GM12878 (cell line): ENCODE measurements at regions not wholly inside any gene's neighbourhood (a gene's known extent, or its start where the extent isn't known, plus 50 kb on each side); places are given as distances from the start of the nearest gene placed in this dataset.

Experiments
- ATAC-seq: fragments of 200-7000 bp; cut with Tn5 transposase; 3 replicates; pipeline ENCODE4 v1.9.1; 2020; ENCODE audit warnings: mild to moderate bottlenecking, moderate library complexity
- BruUV-seq: library from RNA; stranded (reverse); fragments of 400-500 nt; replicated peaks from 2 replicates; lab custom pipeline; 2021; lab: Mats Ljungman, UMichigan
- CTCF ChIA-PET: fragments of 300-600 bp; sonication (Branson Sonifier 250); formaldehyde crosslinking; extraction: SDS; loops from one replicate; lab custom pipeline; 2021; ENCODE audit warnings: inconsistent platforms; lab: Yijun Ruan, JAX
- POLR2A ChIA-PET: fragments of 350-600 bp; formaldehyde crosslinking; extraction: SDS; loops from one replicate; lab custom pipeline; 2021; ENCODE audit warnings: inconsistent platforms; lab: Charles Lee
- RAD21 ChIA-PET: fragments of 300-600 bp; sonication (Branson Sonifier 250); formaldehyde crosslinking; loops from one replicate; lab custom pipeline; 2023; ENCODE audit warnings: antibody characterized with exemption; ENCODE audit not compliant: unreplicated experiment; lab: Charles Lee
- SMC1A ChIA-PET: fragments of 300-600 bp; sonication (Branson Sonifier 250); formaldehyde crosslinking; loops from one replicate; lab custom pipeline; 2023; ENCODE audit not compliant: unreplicated experiment, uncharacterized antibody; lab: Charles Lee
- DNase-seq: peaks from one replicate; pipeline ENCODE4 v3.0.0-alpha.2; 2011; ENCODE audit warnings: low read depth, low spot score
- FAIRE-seq: peaks from 3 replicates; lab custom pipeline; 2011; peaks lifted over from hg19 to GRCh38; lab: Jason Lieb, UNC
- H2AFZ ChIP-seq: 2 replicates; pipeline ENCODE4 v1.6.0; 2011; ENCODE audit warnings: low read depth, low read length, control low read depth; ENCODE audit not compliant: control insufficient read depth
- H3K27ac ChIP-seq: 2 replicates; pipeline ENCODE4 v1.5.1; 2011; ENCODE audit warnings: control low read depth; ENCODE audit not compliant: control insufficient read depth, insufficient read depth
- H3K27me3 ChIP-seq, 2 experiments: replicated peaks in 1 of 2; 2 replicates each; pipeline versions ENCODE4 v1.6.0 to v1.6.1; 2011; ENCODE audit warnings: low read length in 1 of 2; ENCODE audit not compliant: control insufficient read depth in 2 of 2, insufficient read depth in 2 of 2
- H3K36me3 ChIP-seq, 2 experiments: 2 replicates each; pipeline ENCODE4 v1.5.1; 2011; ENCODE audit warnings: low read length in 1 of 2; ENCODE audit not compliant: control insufficient read depth in 2 of 2, insufficient read depth in 2 of 2
- H3K4me1 ChIP-seq: 2 replicates; pipeline ENCODE4 v1.6.1; 2011; ENCODE audit warnings: mild to moderate bottlenecking, low read length, moderate library complexity, mixed read lengths; ENCODE audit not compliant: control insufficient read depth, insufficient read depth
- H3K4me2 ChIP-seq: 2 replicates; pipeline ENCODE4 v1.6.0; 2011; ENCODE audit warnings: control low read depth; ENCODE audit not compliant: control insufficient read depth, insufficient read depth
- H3K4me3 ChIP-seq: fragments of 200-600 bp; sonication (generic); 2 replicates; pipeline ENCODE4 v1.5.1; 2016
- H3K79me2 ChIP-seq: 2 replicates; pipeline ENCODE4 v1.6.0; 2011; ENCODE audit warnings: low read length; ENCODE audit not compliant: control insufficient read depth, insufficient read depth
- H3K9ac ChIP-seq: 2 replicates; pipeline ENCODE4 v1.8.0; 2011; ENCODE audit warnings: low read length, control low read depth, mixed read lengths; ENCODE audit not compliant: control insufficient read depth, insufficient read depth
- H3K9me3 ChIP-seq: replicated peaks from 3 replicates; pipeline ENCODE4 v1.5.1; 2011; ENCODE audit warnings: mild to moderate bottlenecking, low read length; ENCODE audit not compliant: control insufficient read depth, insufficient read depth
- H4K20me1 ChIP-seq: 2 replicates; pipeline ENCODE4 v1.6.0; 2011; ENCODE audit not compliant: control insufficient read depth, insufficient read depth
- ATF7 ChIP-seq: fragments of 450-650 bp; IDR thresholded peaks from 2 replicates; pipeline ENCODE4 v1.6.1; 2016; ENCODE audit warnings: low read depth, mild to moderate bottlenecking
- BACH1 ChIP-seq: fragments of 450-650 bp; IDR thresholded peaks from 2 replicates; pipeline ENCODE4 v1.6.1; 2017; ENCODE audit warnings: mild to moderate bottlenecking, borderline replicate concordance
- CEBPZ ChIP-seq: fragments of 150-350 bp; IDR thresholded peaks from 2 replicates; pipeline ENCODE4 v1.6.1; 2016; ENCODE audit warnings: low read depth, low read length
- CHD2 ChIP-seq: IDR thresholded peaks from 2 replicates; pipeline ENCODE4 v1.6.1; 2011; ENCODE audit warnings: low read depth, low read length, improper control_type of control experiment, borderline replicate concordance
- ETV6 ChIP-seq, 2 experiments: fragments of 450-650 bp in 1 of 2; IDR thresholded peaks in 1 of 2; conservative IDR thresholded peaks in 1 of 2; 2 replicates each; pipeline ENCODE4 v1.6.1; 2014; ENCODE audit warnings: antibody characterized with exemption in 1 of 2, borderline replicate concordance in 1 of 2, low read depth in 1 of 2, mild to moderate bottlenecking in 1 of 2, moderate library complexity in 1 of 2
- MYC ChIP-seq: IDR thresholded peaks from 2 replicates; pipeline ENCODE4 v1.6.1; 2011; ENCODE audit warnings: mild to moderate bottlenecking, low read length, moderate library complexity, inconsistent platforms; ENCODE audit not compliant: insufficient read depth, insufficient replicate concordance, insufficient read length, severe bottlenecking
- NR2C2 ChIP-seq: IDR thresholded peaks from 2 replicates; pipeline ENCODE4 v1.6.1; 2011; ENCODE audit warnings: borderline replicate concordance, low read depth; ENCODE audit not compliant: control insufficient read depth, insufficient read length
- SREBF1 ChIP-seq: IDR thresholded peaks from 2 replicates; pipeline ENCODE4 v1.6.1; 2012; ENCODE audit warnings: mild to moderate bottlenecking, low read length
- SREBF2 ChIP-seq: IDR thresholded peaks from 2 replicates; pipeline ENCODE4 v1.6.1; 2012; ENCODE audit warnings: mild to moderate bottlenecking, low read length
- TCF7 ChIP-seq: IDR thresholded peaks from 2 replicates; pipeline ENCODE4 v1.6.1; 2014; ENCODE audit warnings: antibody characterized with exemption, borderline replicate concordance
- YBX1 ChIP-seq: fragments of 450-650 bp; IDR thresholded peaks from 2 replicates; pipeline ENCODE4 v1.6.1; 2016; ENCODE audit warnings: antibody characterized with exemption
- ZBTB11 ChIP-seq: fragments of 450-650 bp; formaldehyde crosslinking; IDR thresholded peaks from 2 replicates; pipeline ENCODE4 v1.5.0; 2022; ENCODE audit warnings: mild to moderate bottlenecking, missing genetic modification characterization
- ZBTB33 ChIP-seq: fragments of 450-650 bp; IDR thresholded peaks from 2 replicates; pipeline ENCODE4 v1.6.1; 2017; ENCODE audit warnings: mild to moderate bottlenecking
- WGBS: methylation state at CpG from one replicate; pipeline ENCODE4 v1.1.6; 2016; ENCODE audit warnings: low lambda C conversion rate; ENCODE audit not compliant: insufficient replicate concordance, insufficient coverage; ENCODE audit errors: missing lambda C conversion rate; 5-methylcytosine and 5-hydroxymethylcytosine counted together
- in situ Hi-C: fragments of 300-500 bp; cut with MboI; formaldehyde crosslinking; loops from 9 replicates; pipeline ENCODE4 v1.14.3; 2018; ENCODE audit warnings: mixed read lengths
- intact Hi-C: fragments of 100-400 bp; cut with micrococcal nuclease; formaldehyde crosslinking; loops from one replicate; pipeline ENCODE4 v1.14.2; 2022; ENCODE audit not compliant: unreplicated experiment

GRCh38 chr2:145654156-145654555 lies 1134.2 kb upstream of the ZEB2 start:
- Histone ChIP-seq H3K4me1 (no peaks in the 10 kb centered on the region), H2AFZ (no peak overlapping the region), H3K27me3 (no peaks in the 10 kb centered on the region), H3K9me3 (no peaks in the 10 kb centered on the region), H4K20me1 (no peaks in the 10 kb centered on the region), H3K4me3 (no peak overlapping the region), H3K79me2 (no peaks in the 10 kb centered on the region), H3K27ac (no peak overlapping the region), H3K36me3 (no peaks in the 10 kb centered on the region), H3K4me2 (no peak overlapping the region), H3K9ac (no peak overlapping the region)
- ChIA-PET RAD21 (no interaction called here), CTCF (no interaction called here), POLR2A (no interaction called here), SMC1A (no interaction called here)
- ATAC-seq (no peak), DNase-seq (no peak), FAIRE-seq (no peak)
- WGBS, result 39% methylated on average over 2 of the region's 2 CpGs
- BruUV-seq, result no TSS peak
- in situ Hi-C loops, result no loop called here
- TF ChIP-seq MYC, result no peak
- TF ChIP-seq CEBPZ, result no peak
- no peak for TF ChIP-seq YBX1
- no peak for TF ChIP-seq ATF7
- TF ChIP-seq NR2C2, result no peak
- TF ChIP-seq SREBF1, result no peak
- TF ChIP-seq SREBF2, result no peak
- no peak for TF ChIP-seq TCF7
- TF ChIP-seq BACH1, result no peak
- TF ChIP-seq ETV6 (conservative IDR thresholded peaks at IDR 0.05 in 1 of 2, IDR thresholded peaks at IDR 0.05 in 1 of 2; ENCODE audit: borderline replicate concordance in 1 of 2, low read depth in 1 of 2), result no peak
- TF ChIP-seq CHD2, result no peak
- no peak for TF ChIP-seq ZBTB33
- TF ChIP-seq ZBTB11, result no peak
- intact Hi-C loops, result no loop called here
